K562 (cell line): ENCODE measurements at regions not wholly inside any gene's neighbourhood (a gene's known extent, or its start where the extent isn't known, plus 50 kb on each side); places are given as distances from the start of the nearest gene placed in this dataset.

Source experiments
- ATAC-seq: fragments of 200-7000 bp; cut with Tn5 transposase; 3 replicates; pipeline ENCODE4 v1.9.1; 2020; ENCODE audit warnings: moderate library complexity
- BruUV-seq: library from RNA; stranded (reverse); fragments of 400-500 nt; replicated peaks from 2 replicates; lab custom pipeline; 2021; lab: Mats Ljungman, UMichigan
- CTCF ChIA-PET: fragments of 300-600 bp; formaldehyde crosslinking; extraction: SDS; loops from one replicate; lab custom pipeline; 2021; ENCODE audit warnings: low intra/inter-chr PET ratio; lab: Yijun Ruan, JAX
- POLR2A ChIA-PET: fragments of 300-600, 350-650 bp; sonication (Branson Sonifier 250); formaldehyde crosslinking; extraction: SDS; loops from one replicate; lab custom pipeline; 2021; ENCODE audit warnings: antibody characterized with exemption, inconsistent platforms; lab: Yijun Ruan, JAX
- DNase-seq, 4 experiments: peaks; one replicate each; pipeline versions ENCODE4 v3.0.0 to v3.0.0-alpha.2; 2011 to 2018; ENCODE audit warnings: low spot score in 3 of 4, mixed read lengths in 3 of 4; ENCODE audit errors: extremely low read depth in 1 of 4
- FAIRE-seq: peaks from 2 replicates; lab custom pipeline; 2011; peaks lifted over from hg19 to GRCh38; lab: Jason Lieb, UNC
- H2AFZ ChIP-seq: 2 replicates; pipeline ENCODE4 v1.6.0; 2011; ENCODE audit warnings: low read depth, low read length, control low read depth, inconsistent platforms
- H3K27ac ChIP-seq: fragments of 200-600 bp; 3 replicates; pipeline ENCODE4 v1.8.0; 2011; ENCODE audit warnings: low read depth, mild to moderate bottlenecking, control low read depth, inconsistent platforms, low read length, moderate library complexity, mixed read lengths; ENCODE audit errors: extremely low read depth
- H3K27me3 ChIP-seq, 2 experiments: fragments of 300-600 bp in 1 of 2; 2 replicates in 1 of 2; 3 replicates in 1 of 2; pipeline versions ENCODE4 v1.6.0 to v1.8.0; 2011; ENCODE audit warnings: inconsistent platforms in 2 of 2, low read length in 2 of 2, mild to moderate bottlenecking in 1 of 2, mixed read lengths in 1 of 2, moderate library complexity in 1 of 2; ENCODE audit not compliant: control insufficient read depth in 2 of 2, insufficient read depth in 2 of 2
- H3K36me3 ChIP-seq: fragments of 300-600 bp; 3 replicates; pipeline ENCODE4 v1.8.0; 2011; ENCODE audit warnings: mild to moderate bottlenecking, low read length, inconsistent platforms; ENCODE audit not compliant: control insufficient read depth, insufficient read depth
- H3K4me1 ChIP-seq, 2 experiments: fragments of 200-600 bp in 1 of 2; replicated peaks in 1 of 2; 2 replicates in 1 of 2; 3 replicates in 1 of 2; pipeline versions ENCODE4 v1.5.1 to v1.8.0; 2011; ENCODE audit warnings: inconsistent platforms in 2 of 2, low read length in 2 of 2, mild to moderate bottlenecking in 1 of 2, mixed read lengths in 1 of 2, moderate library complexity in 1 of 2; ENCODE audit not compliant: control insufficient read depth in 2 of 2, insufficient read depth in 2 of 2
- H3K4me2 ChIP-seq: 2 replicates; pipeline ENCODE4 v1.6.1; 2011; ENCODE audit warnings: low read length, control low read depth, inconsistent platforms, mixed read lengths; ENCODE audit not compliant: insufficient read depth
- H3K4me3 ChIP-seq: fragments of 200-600 bp; sonication (generic), shearing (Covaris generic); 2 replicates; pipeline ENCODE4 v1.5.1; 2016; ENCODE audit warnings: control low read depth, inconsistent platforms
- H3K79me2 ChIP-seq: fragments of 200-600 bp; 3 replicates; pipeline ENCODE4 v1.8.0; 2011; ENCODE audit warnings: low read length, inconsistent platforms; ENCODE audit not compliant: control insufficient read depth, insufficient read depth
- H3K9ac ChIP-seq, 2 experiments: 2 replicates each; pipeline versions ENCODE4 v1.6.0 to v1.6.1; 2011; ENCODE audit warnings: low read depth in 2 of 2, low read length in 2 of 2, control low read depth in 1 of 2, inconsistent platforms in 1 of 2, mild to moderate bottlenecking in 1 of 2, mixed read lengths in 1 of 2; ENCODE audit not compliant: insufficient read depth in 1 of 2
- H3K9me1 ChIP-seq: one replicate; pipeline ENCODE4 v1.6.0; 2011; ENCODE audit warnings: inconsistent platforms, mild to moderate bottlenecking, low read length, moderate library complexity; ENCODE audit not compliant: control insufficient read depth, insufficient read depth
- H3K9me3 ChIP-seq: replicated peaks from 2 replicates; pipeline ENCODE4 v1.5.1; 2011; ENCODE audit warnings: low read depth, low read length, inconsistent platforms; ENCODE audit not compliant: control insufficient read depth, insufficient read depth
- H4K20me1 ChIP-seq: replicated peaks from 2 replicates; pipeline ENCODE4 v1.6.1; 2011; ENCODE audit warnings: low read length, inconsistent platforms, mixed read lengths; ENCODE audit not compliant: control insufficient read depth, insufficient read depth
- BCL6 ChIP-seq: fragments of 250-450 bp; sonication (Bioruptor Pico); IDR thresholded peaks from 2 replicates; pipeline ENCODE4 v1.4.0; 2020
- BRCA1 ChIP-seq, 2 experiments: fragments of 450-650 bp in 1 of 2; sonication (generic) in 1 of 2; formaldehyde crosslinking in 1 of 2; IDR thresholded peaks; 2 replicates each; pipeline versions ENCODE4 v1.5.0 to v1.6.1; 2017 to 2020; ENCODE audit warnings: mild to moderate bottlenecking in 1 of 2, missing genetic modification reagents in 1 of 2
- C11orf30 ChIP-seq: fragments of 450-650 bp; IDR thresholded peaks from 2 replicates; pipeline ENCODE4 v1.6.1; 2016; ENCODE audit warnings: low read depth, mild to moderate bottlenecking
- CBFA2T3 ChIP-seq: fragments of 450-650 bp; IDR thresholded peaks from 2 replicates; pipeline ENCODE4 v1.6.1; 2017
- CCAR2 ChIP-seq: fragments of 200-400 bp; formaldehyde crosslinking; IDR thresholded peaks from 2 replicates; pipeline ENCODE4 v1.6.1; 2017; ENCODE audit warnings: mild to moderate bottlenecking, low read depth, low read length
- ELF2 ChIP-seq: fragments of 250-450 bp; sonication (Bioruptor Pico); IDR thresholded peaks from 2 replicates; pipeline ENCODE4 v1.5.0; 2021; ENCODE audit warnings: mild to moderate bottlenecking
- ETV1 ChIP-seq: fragments of 450-650 bp; conservative IDR thresholded peaks from 2 replicates; pipeline ENCODE4 v1.6.1; 2016; ENCODE audit warnings: missing genetic modification characterization, control low read depth, low read depth, missing compliant biosample characterization
- HDAC1 ChIP-seq, 2 experiments: fragments of 450-650 bp; IDR thresholded peaks; 2 replicates each; pipeline ENCODE4 v1.6.1; 2016 to 2017; ENCODE audit warnings: inconsistent platforms in 1 of 2, mild to moderate bottlenecking in 1 of 2, moderate library complexity in 1 of 2
- KAT8 ChIP-seq: fragments of 450-650 bp; IDR thresholded peaks from 2 replicates; pipeline ENCODE4 v1.6.1; 2016; ENCODE audit warnings: low read depth, mild to moderate bottlenecking
- MAFG ChIP-seq: fragments of 450-650 bp; conservative IDR thresholded peaks from 2 replicates; pipeline ENCODE4 v1.6.1; 2016; ENCODE audit warnings: missing genetic modification characterization, missing compliant biosample characterization
- MIER1 ChIP-seq: fragments of 450-650 bp; IDR thresholded peaks from 2 replicates; pipeline ENCODE4 v1.6.1; 2016; ENCODE audit warnings: antibody characterized with exemption, mild to moderate bottlenecking, low read depth
- NCOA6 ChIP-seq: fragments of 450-650 bp; IDR thresholded peaks from 2 replicates; pipeline ENCODE4 v1.6.1; 2017; ENCODE audit warnings: mild to moderate bottlenecking
- NFE2L1 ChIP-seq: fragments of 450-650 bp; IDR thresholded peaks from 2 replicates; pipeline ENCODE4 v1.6.1; 2016; ENCODE audit warnings: missing genetic modification characterization, low read depth, mild to moderate bottlenecking, missing compliant biosample characterization, moderate library complexity, borderline replicate concordance
- POLR3A ChIP-seq: IDR thresholded peaks from 2 replicates; pipeline ENCODE4 v1.6.1; 2011; ENCODE audit warnings: borderline replicate concordance, mild to moderate bottlenecking, moderate library complexity; ENCODE audit not compliant: insufficient read length, insufficient read depth; ENCODE audit errors: extremely low read depth
- SMARCC2 ChIP-seq: fragments of 450-650 bp; IDR thresholded peaks from 2 replicates; pipeline ENCODE4 v1.6.1; 2017; ENCODE audit warnings: antibody characterized with exemption, moderate library complexity, mild to moderate bottlenecking, low read depth
- SMARCE1 ChIP-seq: fragments of 450-650 bp; IDR thresholded peaks from 2 replicates; pipeline ENCODE4 v1.7.1; 2016; ENCODE audit warnings: mild to moderate bottlenecking
- SP1 ChIP-seq: sonication (generic); formaldehyde crosslinking; IDR thresholded peaks from 2 replicates; pipeline ENCODE4 v1.8.1; 2022; ENCODE audit warnings: mild to moderate bottlenecking, missing genetic modification reagents
- SRSF3 ChIP-seq: fragments of 200-400 bp; formaldehyde crosslinking; IDR thresholded peaks from 2 replicates; pipeline ENCODE4 v1.6.1; 2016; ENCODE audit warnings: mild to moderate bottlenecking, low read length, moderate library complexity; ENCODE audit not compliant: insufficient read depth
- ZFX ChIP-seq: sonication (generic); formaldehyde crosslinking; IDR thresholded peaks from 2 replicates; pipeline ENCODE4 v1.8.0; 2022; ENCODE audit warnings: mild to moderate bottlenecking, missing genetic modification reagents, moderate library complexity
- ZNF316 ChIP-seq: fragments of 450-650 bp; IDR thresholded peaks from 2 replicates; pipeline ENCODE4 v1.6.1; 2016
- ZNF589 ChIP-seq: fragments of 200-800 bp; sonication (Bioruptor generic); IDR thresholded peaks from 2 replicates; pipeline ENCODE4 v1.6.1; 2016; ENCODE audit warnings: low read depth, missing genetic modification characterization, missing compliant biosample characterization
- WGBS: fragments of 100-300 bp; shearing (Covaris generic); methylation state at CpG from one replicate; pipeline ENCODE4 v1.1.6; 2016; ENCODE audit warnings: low coverage, mixed read lengths; ENCODE audit not compliant: insufficient coverage; ENCODE audit errors: missing lambda C conversion rate; 5-methylcytosine and 5-hydroxymethylcytosine counted together
- in situ Hi-C: fragments of 300-500 bp; cut with MboI; formaldehyde crosslinking; loops from 4 replicates; pipeline ENCODE4 v1.15.0; 2018; ENCODE audit warnings: inconsistent platforms, mixed read lengths
- intact Hi-C: fragments of 100-400 bp; cut with micrococcal nuclease; formaldehyde crosslinking; loops from 2 replicates; pipeline ENCODE4 v1.14.2; 2022
- TF ChIP-seq, protein P1 (sequence below): fragments of 450-650 bp; IDR thresholded peaks from 2 replicates; pipeline ENCODE4 v1.6.1; 2014; ENCODE audit warnings: low read depth, mild to moderate bottlenecking, moderate library complexity, borderline replicate concordance
- TF ChIP-seq, protein P2 (sequence below): fragments of 250-450 bp; sonication (Bioruptor Pico); IDR thresholded peaks from 2 replicates; pipeline ENCODE4 v1.5.0; 2021

DNA sequence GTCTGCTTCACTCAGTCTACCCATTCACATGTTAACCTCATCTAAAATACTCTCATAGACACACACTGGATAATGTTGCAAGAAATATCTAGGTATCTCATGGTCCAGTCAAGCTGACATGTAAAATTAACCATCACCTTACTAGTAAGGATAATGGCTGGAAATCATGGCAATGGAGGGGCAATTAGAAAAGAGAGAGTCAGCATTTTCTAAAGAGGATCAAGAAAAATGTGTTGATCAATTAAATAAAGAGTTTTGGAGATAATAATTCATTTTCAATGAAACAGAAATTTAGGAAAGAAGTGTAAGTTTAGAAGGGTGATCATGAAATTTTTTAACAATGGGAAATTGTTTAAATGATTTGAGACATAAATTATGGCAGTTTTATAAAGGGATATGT, 1914.1 kb upstream of the IGFBP7 start:
- BruUV-seq: no TSS peak
- ATAC-seq: no peak
- intact Hi-C loops: no loop called here

DNA sequence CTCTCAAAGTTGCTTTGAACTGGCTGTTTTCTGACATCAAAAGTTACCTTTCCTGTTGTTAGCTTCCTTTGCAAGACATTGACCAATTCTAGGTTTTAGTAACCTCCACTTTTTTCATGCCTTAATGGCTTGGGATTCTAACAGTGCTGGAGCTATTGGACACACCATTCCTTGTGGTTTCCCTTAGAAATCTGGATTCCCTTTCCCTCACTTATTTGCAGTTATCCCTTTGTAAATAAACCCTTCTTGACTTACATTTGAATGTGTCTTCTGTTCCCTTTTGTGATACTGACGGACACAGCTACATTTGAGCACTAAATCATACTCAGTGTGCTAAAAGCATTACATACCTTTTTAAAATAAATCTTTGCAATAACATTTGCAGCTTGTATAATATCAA, 1927.6 kb upstream of the IGFBP7 start:
- no peaks in the 10 kb centered on the region for H4K20me1 ChIP-seq
- ATAC-seq: no peak
- H3K79me2 ChIP-seq: no peaks in the 10 kb centered on the region
- no peaks in the 10 kb centered on the region for H3K27me3 ChIP-seq
- H3K27ac ChIP-seq: no peak overlapping the region
- no peak for DNase-seq
- H3K4me2 ChIP-seq: no peak overlapping the region
- ChIA-PET POLR2A (no interaction called here), CTCF (no interaction called here)
- intact Hi-C loops: no loop called here
- FAIRE-seq: no peak
- H3K9me1 ChIP-seq: no peaks in the 10 kb centered on the region
- H3K4me1 ChIP-seq: no peaks in the 10 kb centered on the region
- no peak overlapping the region for H3K9ac ChIP-seq
- no peak overlapping the region for H3K4me3 ChIP-seq
- in situ Hi-C loops: no loop called here
- no peaks in the 10 kb centered on the region for H3K36me3 ChIP-seq
- no TSS peak for BruUV-seq
- no peaks in the 10 kb centered on the region for H3K9me3 ChIP-seq
- WGBS: 0% methylated on average over 1 of the region's 1 CpG
- no peak overlapping the region for H2AFZ ChIP-seq
- TF ChIP-seq ETV1 (tag) (no peak), SP1 (no peak), MIER1 (no peak), CBFA2T3 (no peak), KAT8 (no peak), HDAC1 (IDR thresholded peaks at IDR 0.05) (no peak), NCOA6 (no peak), BRCA1 (IDR thresholded peaks at IDR 0.05) (no peak), BRCA1 (CRISPR knock-in tag; IDR thresholded peaks at IDR 0.05) (no peak), ZFX (CRISPR knock-in tag) (no peak), ELF2 (CRISPR knock-in tag) (no peak), SMARCE1 (no peak), CCAR2 (no peak), SMARCC2 (no peak)
- TF ChIP-seq, protein P1, sequence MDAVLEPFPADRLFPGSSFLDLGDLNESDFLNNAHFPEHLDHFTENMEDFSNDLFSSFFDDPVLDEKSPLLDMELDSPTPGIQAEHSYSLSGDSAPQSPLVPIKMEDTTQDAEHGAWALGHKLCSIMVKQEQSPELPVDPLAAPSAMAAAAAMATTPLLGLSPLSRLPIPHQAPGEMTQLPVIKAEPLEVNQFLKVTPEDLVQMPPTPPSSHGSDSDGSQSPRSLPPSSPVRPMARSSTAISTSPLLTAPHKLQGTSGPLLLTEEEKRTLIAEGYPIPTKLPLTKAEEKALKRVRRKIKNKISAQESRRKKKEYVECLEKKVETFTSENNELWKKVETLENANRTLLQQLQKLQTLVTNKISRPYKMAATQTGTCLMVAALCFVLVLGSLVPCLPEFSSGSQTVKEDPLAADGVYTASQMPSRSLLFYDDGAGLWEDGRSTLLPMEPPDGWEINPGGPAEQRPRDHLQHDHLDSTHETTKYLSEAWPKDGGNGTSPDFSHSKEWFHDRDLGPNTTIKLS: no peak

More for the DNA sequence above, 1914.1 kb upstream of the IGFBP7 start:
- DNase-seq (no peak), FAIRE-seq (no peak)
- Histone ChIP-seq H3K4me3 (no peak overlapping the region), H3K9me3 (no peaks in the 10 kb centered on the region), H3K27ac (no peak overlapping the region), H3K27me3 (no peaks in the 10 kb centered on the region), H2AFZ (no peak overlapping the region), H3K36me3 (no peaks in the 10 kb centered on the region), H3K79me2 (no peaks in the 10 kb centered on the region), H3K4me1 (no peaks in the 10 kb centered on the region), H3K4me2 (no peak overlapping the region), H3K9me1 (no peaks in the 10 kb centered on the region), H3K9ac (no peak overlapping the region), H4K20me1 (no peaks in the 10 kb centered on the region)
- ChIA-PET CTCF (no interaction called here), POLR2A (no interaction called here)
- in situ Hi-C loops: no loop called here
- TF ChIP-seq C11orf30 (peak; percentile 23; the same call in 1 of the 2 replicates), POLR3A (no peak), BCL6 (CRISPR knock-in tag) (no peak), SRSF3 (no peak), ZNF589 (CRISPR knock-in tag) (no peak), MAFG (tag) (peak; percentile 47), NFE2L1 (tag) (no peak), ZNF316 (peak; percentile 56; the same call in 1 of the 2 replicates)
- TF ChIP-seq, protein P2, sequence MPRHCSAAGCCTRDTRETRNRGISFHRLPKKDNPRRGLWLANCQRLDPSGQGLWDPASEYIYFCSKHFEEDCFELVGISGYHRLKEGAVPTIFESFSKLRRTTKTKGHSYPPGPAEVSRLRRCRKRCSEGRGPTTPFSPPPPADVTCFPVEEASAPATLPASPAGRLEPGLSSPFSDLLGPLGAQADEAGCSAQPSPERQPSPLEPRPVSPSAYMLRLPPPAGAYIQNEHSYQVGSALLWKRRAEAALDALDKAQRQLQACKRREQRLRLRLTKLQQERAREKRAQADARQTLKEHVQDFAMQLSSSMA (CRISPR knock-in tag): no peak
